ENCODE measurements at regions not wholly inside any gene's neighbourhood (a gene's known extent, or its start where the extent isn't known, plus 50 kb on each side); places are given as distances from the start of the nearest gene placed in this dataset.

DNA sequence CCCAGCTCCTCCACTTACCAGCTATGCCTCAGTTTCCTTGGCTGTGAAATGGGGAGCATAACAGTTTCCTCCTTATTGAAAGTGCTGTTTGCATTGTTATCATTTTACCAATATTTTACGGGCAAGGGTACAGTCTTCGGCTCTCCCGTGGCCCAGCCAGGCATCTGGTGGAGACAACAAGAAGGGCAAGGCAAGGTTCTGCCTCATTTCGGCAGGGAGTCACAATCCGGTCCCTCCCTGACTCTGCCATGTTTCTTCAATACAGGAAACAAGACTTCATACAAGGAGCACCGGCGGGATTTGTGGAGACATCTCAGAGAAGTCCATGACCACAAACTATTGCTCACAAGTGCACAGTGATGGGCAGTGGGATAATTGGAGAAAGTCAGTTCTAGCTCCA lies 174.0 kb downstream of the FGF18 start:
- H3K9me3 ChIP-seq (ENCODE audit: control insufficient read depth, insufficient read depth, low read length): no peaks in the 10 kb centered on the region
- WGBS (ENCODE audit: insufficient coverage, insufficient read length): no CpG with 5 or more reads among the region's 7 CpGs
- no peak for DNase-seq (ENCODE audit: low read depth, low spot score)
- no peaks in the 10 kb centered on the region for H3K27me3 ChIP-seq (ENCODE audit: control insufficient read depth, insufficient read depth, low read length)
- H3K27ac ChIP-seq (ENCODE audit: low read length): no peak overlapping the region
- H3K36me3 ChIP-seq (ENCODE audit: control insufficient read depth, insufficient read depth, low read length): no peaks in the 10 kb centered on the region
- no peak overlapping the region for H3K4me3 ChIP-seq (ENCODE audit: low read length)
- no peaks in the 10 kb centered on the region for H3K4me1 ChIP-seq (ENCODE audit: control insufficient read depth, insufficient read depth, low read length)

DNA sequence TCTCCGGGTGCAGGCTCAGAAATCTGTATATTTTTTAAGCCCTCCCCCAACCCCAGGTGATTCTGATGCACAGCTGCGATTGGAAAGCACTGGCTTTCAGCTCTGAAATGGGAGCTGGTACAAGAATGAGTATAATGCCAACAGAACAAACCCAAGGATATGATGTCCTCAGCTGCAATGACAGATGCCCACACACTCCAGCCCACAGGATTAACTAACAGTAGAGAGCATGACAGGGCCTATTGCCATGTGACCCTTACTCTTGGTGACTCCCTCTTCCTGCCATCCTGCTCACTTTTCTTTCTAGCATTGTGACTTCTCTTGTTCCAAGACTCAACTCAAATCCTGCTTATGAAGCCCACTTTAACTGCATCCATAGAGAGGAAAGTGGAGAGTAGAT lies 174.5 kb downstream of the FGF18 start:
- no peaks in the 10 kb centered on the region for H3K9me3 ChIP-seq (ENCODE audit: control insufficient read depth, insufficient read depth, low read length)
- no CpG with 5 or more reads among the region's 2 CpGs for WGBS (ENCODE audit: insufficient coverage, insufficient read length)
- H3K27ac ChIP-seq (ENCODE audit: low read length): no peak overlapping the region
- H3K27me3 ChIP-seq (ENCODE audit: control insufficient read depth, insufficient read depth, low read length): no peaks in the 10 kb centered on the region
- H3K4me3 ChIP-seq (ENCODE audit: low read length): no peak overlapping the region
- no peaks in the 10 kb centered on the region for H3K36me3 ChIP-seq (ENCODE audit: control insufficient read depth, insufficient read depth, low read length)
- no peak for DNase-seq (ENCODE audit: low read depth, low spot score)
- no peaks in the 10 kb centered on the region for H3K4me1 ChIP-seq (ENCODE audit: control insufficient read depth, insufficient read depth, low read length)

DNA sequence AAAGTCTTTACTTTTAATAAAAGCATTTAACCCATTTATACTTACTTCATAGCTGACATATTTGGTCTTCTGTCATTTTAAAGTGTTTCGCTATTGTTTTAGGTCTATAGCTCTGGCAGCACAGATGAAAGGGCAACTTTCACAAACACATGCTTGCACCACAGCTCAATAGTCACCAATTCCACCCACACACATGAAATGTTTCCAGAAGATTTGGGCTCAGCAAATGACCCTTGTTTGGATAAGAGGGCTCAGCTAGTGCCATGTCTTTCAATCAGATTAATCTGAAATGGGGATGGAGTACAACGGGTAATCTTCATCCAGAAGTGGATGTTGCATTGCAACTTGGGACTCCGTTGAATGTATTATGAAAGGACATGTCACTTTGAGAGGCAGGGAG lies 176.0 kb downstream of the FGF18 start:
- Histone ChIP-seq H3K4me1 (ENCODE audit: control insufficient read depth, insufficient read depth, low read length) (no peaks in the 10 kb centered on the region), H3K27me3 (ENCODE audit: control insufficient read depth, insufficient read depth, low read length) (no peaks in the 10 kb centered on the region), H3K27ac (ENCODE audit: low read length) (no peak overlapping the region), H3K36me3 (ENCODE audit: control insufficient read depth, insufficient read depth, low read length) (no peaks in the 10 kb centered on the region), H3K4me3 (ENCODE audit: low read length) (no peak overlapping the region), H3K9me3 (ENCODE audit: control insufficient read depth, insufficient read depth, low read length) (no peaks in the 10 kb centered on the region)
- no CpG with 5 or more reads among the region's 3 CpGs for WGBS (ENCODE audit: insufficient coverage, insufficient read length)
- no peak for DNase-seq (ENCODE audit: low read depth, low spot score)

DNA sequence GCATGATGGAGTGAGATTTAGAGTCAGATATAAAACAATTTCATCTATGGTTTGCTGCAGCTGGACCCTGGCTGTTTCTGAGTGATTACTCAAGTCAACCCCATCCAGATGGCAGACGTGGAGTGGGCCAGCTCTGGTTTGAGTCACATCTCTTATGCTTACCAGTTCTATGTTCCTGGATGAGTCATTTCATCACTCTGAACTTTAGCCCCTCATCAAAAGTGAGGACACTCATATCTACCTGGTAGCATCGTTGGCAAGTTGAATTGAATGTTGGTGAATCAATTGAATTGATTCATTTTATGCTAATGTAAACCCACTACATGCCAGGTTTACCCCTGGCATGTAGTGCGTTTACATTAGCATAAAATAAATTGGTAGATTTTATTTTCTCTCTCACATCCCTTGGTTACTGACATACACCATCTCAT lies 176.4 kb downstream of the FGF18 start:
- no peak for DNase-seq (ENCODE audit: low read depth, low spot score)
- H3K36me3 ChIP-seq (ENCODE audit: control insufficient read depth, insufficient read depth, low read length): no peaks in the 10 kb centered on the region
- H3K9me3 ChIP-seq (ENCODE audit: control insufficient read depth, insufficient read depth, low read length): no peaks in the 10 kb centered on the region
- H3K4me1 ChIP-seq (ENCODE audit: control insufficient read depth, insufficient read depth, low read length): no peaks in the 10 kb centered on the region
- H3K4me3 ChIP-seq (ENCODE audit: low read length): no peak overlapping the region
- no CpG with 5 or more reads among the region's 3 CpGs for WGBS (ENCODE audit: insufficient coverage, insufficient read length)
- no peak overlapping the region for H3K27ac ChIP-seq (ENCODE audit: low read length)
- no peaks in the 10 kb centered on the region for H3K27me3 ChIP-seq (ENCODE audit: control insufficient read depth, insufficient read depth, low read length)

DNA sequence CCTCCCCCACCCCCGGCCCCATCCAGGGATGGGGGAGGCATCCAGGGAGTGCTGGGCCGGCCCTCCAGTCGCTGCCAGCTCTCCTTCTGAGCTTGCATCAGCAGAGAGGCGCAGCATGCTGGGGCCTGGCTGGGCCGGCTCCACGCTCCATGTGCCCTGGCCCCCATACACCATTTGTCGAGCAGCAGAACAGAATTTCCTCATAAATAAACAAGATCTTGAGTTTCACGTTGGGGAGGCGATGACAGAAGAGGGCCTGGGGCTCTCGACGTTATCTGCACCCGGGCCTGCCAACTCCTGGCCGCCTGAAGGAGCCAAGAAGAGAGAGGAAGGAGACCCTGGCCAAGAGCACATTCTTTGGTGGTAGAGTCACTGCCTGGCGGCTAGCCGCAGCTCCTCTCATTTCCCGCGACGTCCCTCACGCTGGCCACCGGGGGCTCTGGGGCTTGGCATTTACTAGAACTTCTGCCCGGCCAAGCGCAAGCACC lies 177.0 kb downstream of the FGF18 start:
- WGBS (ENCODE audit: insufficient coverage, insufficient read length): no CpG with 5 or more reads among the region's 22 CpGs
- Histone ChIP-seq H3K27ac (ENCODE audit: low read length) (no peak overlapping the region), H3K4me1 (ENCODE audit: control insufficient read depth, insufficient read depth, low read length) (no peaks in the 10 kb centered on the region), H3K36me3 (ENCODE audit: control insufficient read depth, insufficient read depth, low read length) (no peaks in the 10 kb centered on the region), H3K4me3 (ENCODE audit: low read length) (no peak overlapping the region), H3K27me3 (ENCODE audit: control insufficient read depth, insufficient read depth, low read length) (no peaks in the 10 kb centered on the region), H3K9me3 (ENCODE audit: control insufficient read depth, insufficient read depth, low read length) (no peaks in the 10 kb centered on the region)
- no peak for DNase-seq (ENCODE audit: low read depth, low spot score)

DNA sequence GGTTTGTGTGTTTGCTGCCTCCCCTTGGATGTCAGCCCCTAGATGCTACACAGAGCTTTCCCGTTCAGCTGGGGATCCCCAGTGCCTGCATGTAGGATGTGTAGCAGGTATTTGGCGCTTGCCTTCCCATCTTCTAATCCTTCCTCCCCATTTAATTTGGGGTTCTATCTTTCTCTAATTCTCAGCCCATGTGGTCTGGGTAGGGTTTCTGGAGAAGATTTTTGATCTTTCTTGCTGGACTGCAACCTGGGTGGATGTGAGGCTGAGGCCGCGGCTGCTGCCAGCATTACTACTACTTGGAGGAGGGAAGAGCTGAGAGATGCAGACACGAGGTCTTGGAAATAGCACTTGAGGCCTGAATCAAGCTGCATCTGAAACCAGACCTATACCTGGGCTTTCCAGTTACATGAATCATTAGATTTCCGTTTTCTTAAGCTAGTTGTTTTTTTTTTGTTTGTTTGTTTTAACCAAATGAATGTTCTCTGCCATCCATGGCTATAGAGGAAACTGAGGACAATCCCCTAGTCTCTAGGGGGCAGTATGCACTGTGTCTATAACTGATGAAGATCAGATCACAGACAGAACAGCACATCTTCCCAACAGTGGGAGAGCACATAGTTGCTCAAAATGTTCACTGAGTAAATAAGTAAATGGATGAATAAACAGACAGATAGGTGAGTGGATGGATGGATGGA lies 178.6 kb downstream of the FGF18 start:
- no peaks in the 10 kb centered on the region for H3K27me3 ChIP-seq (ENCODE audit: control insufficient read depth, insufficient read depth, low read length)
- H3K4me1 ChIP-seq (ENCODE audit: control insufficient read depth, insufficient read depth, low read length): no peaks in the 10 kb centered on the region
- no CpG with 5 or more reads among the region's 6 CpGs for WGBS (ENCODE audit: insufficient coverage, insufficient read length)
- H3K27ac ChIP-seq (ENCODE audit: low read length): no peak overlapping the region
- no peaks in the 10 kb centered on the region for H3K36me3 ChIP-seq (ENCODE audit: control insufficient read depth, insufficient read depth, low read length)
- no peak for DNase-seq (ENCODE audit: low read depth, low spot score)
- no peak overlapping the region for H3K4me3 ChIP-seq (ENCODE audit: low read length)
- no peaks in the 10 kb centered on the region for H3K9me3 ChIP-seq (ENCODE audit: control insufficient read depth, insufficient read depth, low read length)

DNA sequence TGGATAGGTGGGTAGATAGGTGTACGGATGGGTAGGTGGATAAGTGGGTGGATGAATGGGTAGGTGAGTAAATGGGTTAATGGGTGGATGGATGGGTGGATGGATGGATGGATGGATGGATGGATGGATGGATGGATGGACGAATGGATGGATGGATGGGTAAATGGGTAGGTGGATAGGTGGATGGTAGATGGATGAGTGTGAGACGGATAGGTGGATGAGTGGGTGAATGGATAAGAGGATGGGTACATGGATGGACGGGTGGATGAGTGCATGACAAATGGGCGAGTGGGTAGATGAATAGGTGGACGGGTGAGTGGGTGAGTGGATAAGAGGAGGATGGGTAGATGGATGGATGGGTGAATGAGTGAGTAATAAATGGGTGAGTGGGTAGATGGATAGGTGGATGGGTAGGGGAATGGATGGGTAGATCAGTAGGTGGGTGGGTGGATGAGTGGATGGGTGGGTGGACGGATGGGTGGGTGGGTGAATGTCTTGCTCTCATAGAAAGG lies 179.2 kb downstream of the FGF18 start:
- Histone ChIP-seq H3K27me3 (ENCODE audit: control insufficient read depth, insufficient read depth, low read length) (no peaks in the 10 kb centered on the region), H3K27ac (ENCODE audit: low read length) (no peak overlapping the region), H3K9me3 (ENCODE audit: control insufficient read depth, insufficient read depth, low read length) (no peaks in the 10 kb centered on the region), H3K36me3 (ENCODE audit: control insufficient read depth, insufficient read depth, low read length) (no peaks in the 10 kb centered on the region), H3K4me3 (ENCODE audit: low read length) (no peak overlapping the region), H3K4me1 (ENCODE audit: control insufficient read depth, insufficient read depth, low read length) (no peaks in the 10 kb centered on the region)
- 100% methylated on average over 6 of the region's 7 CpGs for WGBS (ENCODE audit: insufficient coverage, insufficient read length)
- no peak for DNase-seq (ENCODE audit: low read depth, low spot score)

DNA sequence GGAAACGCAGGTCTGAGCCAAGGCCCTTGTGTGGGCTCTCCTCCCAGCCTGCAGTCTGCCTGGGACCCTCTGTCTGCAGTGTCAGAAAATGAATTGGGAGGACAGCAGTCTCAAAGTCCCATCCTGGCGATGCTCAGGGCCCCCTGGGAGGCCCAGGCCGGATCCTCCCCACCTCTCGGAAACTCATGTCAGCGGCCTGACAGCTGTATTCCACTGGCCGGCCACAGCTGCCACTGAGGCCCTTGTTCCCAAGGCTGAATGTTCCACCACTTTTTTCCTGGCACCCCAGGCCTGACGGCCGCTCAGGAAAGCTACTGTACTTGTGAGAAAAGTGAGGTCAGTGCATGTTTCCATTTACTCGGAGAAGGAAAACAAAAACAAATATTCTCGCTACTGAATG lies 180.0 kb downstream of the FGF18 start:
- DNase-seq (ENCODE audit: low read depth, low spot score): no peak
- Histone ChIP-seq H3K27ac (ENCODE audit: low read length) (no peak overlapping the region), H3K36me3 (ENCODE audit: control insufficient read depth, insufficient read depth, low read length) (no peaks in the 10 kb centered on the region), H3K27me3 (ENCODE audit: control insufficient read depth, insufficient read depth, low read length) (no peaks in the 10 kb centered on the region), H3K4me3 (ENCODE audit: low read length) (no peak overlapping the region), H3K4me1 (ENCODE audit: control insufficient read depth, insufficient read depth, low read length) (no peaks in the 10 kb centered on the region), H3K9me3 (ENCODE audit: control insufficient read depth, insufficient read depth, low read length) (no peaks in the 10 kb centered on the region)
- no CpG with 5 or more reads among the region's 10 CpGs for WGBS (ENCODE audit: insufficient coverage, insufficient read length)

DNA sequence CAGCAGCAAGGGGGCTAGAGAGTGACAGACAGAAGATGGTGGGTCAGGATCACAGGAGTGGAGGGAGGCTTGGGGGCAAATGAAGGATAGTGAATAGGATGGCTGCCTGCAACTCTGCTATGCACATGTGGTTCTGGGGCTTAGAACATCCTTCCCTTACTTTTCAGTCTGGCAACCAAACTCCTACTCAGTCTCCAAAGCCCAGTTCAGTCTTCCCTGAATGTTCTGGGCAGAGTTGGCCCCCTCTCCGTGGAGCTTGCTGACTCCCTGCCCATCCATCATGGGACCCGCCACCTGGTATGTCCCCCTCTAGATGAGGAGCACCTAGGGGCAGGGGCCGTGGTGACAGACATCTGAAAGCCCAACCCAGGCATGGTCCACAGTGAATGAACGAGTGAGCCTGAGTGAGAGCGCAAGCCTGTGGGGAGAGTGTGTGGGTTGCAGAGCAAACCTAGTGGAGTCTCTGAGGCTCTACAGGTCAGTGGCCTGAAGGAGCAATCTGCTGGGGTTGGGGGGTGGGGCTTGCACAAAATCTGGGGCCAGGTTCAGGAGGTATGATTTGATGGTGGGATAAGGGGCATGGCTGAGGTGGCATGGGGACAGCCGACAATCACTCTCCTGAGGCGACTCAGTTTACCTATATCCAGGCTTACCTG lies 180.6 kb downstream of the FGF18 start:
- DNase-seq (ENCODE audit: low read depth, low spot score): no peak
- H3K4me3 ChIP-seq (ENCODE audit: low read length): no peak overlapping the region
- no peak overlapping the region for H3K27ac ChIP-seq (ENCODE audit: low read length)
- no peaks in the 10 kb centered on the region for H3K36me3 ChIP-seq (ENCODE audit: control insufficient read depth, insufficient read depth, low read length)
- H3K9me3 ChIP-seq (ENCODE audit: control insufficient read depth, insufficient read depth, low read length): no peaks in the 10 kb centered on the region
- H3K27me3 ChIP-seq (ENCODE audit: control insufficient read depth, insufficient read depth, low read length): no peaks in the 10 kb centered on the region
- no peaks in the 10 kb centered on the region for H3K4me1 ChIP-seq (ENCODE audit: control insufficient read depth, insufficient read depth, low read length)
- no CpG with 5 or more reads among the region's 7 CpGs for WGBS (ENCODE audit: insufficient coverage, insufficient read length)

DNA sequence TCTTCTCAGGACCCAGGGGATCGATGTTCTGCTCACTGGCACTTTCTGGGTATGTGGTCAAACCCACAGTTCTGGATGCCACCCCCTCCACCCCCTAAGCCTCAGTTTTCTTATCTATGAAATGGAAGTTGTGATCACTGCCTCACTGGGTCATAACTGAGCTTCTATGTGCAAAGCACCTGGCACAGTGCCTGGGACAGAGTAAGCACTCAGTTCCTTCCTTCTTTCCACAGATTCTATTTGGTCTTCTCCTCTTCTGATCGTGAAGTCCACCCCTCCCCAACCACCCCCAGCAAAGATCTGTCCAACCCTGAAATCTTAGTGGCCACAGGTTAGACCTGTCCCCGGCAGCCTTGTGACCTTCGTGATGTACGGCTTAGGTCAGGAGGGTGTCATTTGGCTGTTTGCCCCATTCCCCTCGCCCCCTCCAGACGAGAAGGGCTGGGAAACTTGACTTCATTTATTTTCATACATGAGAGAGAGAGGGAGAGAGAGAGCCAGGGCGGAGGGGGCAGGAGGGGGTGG lies 181.4 kb downstream of the FGF18 start:
- Histone ChIP-seq H3K36me3 (ENCODE audit: control insufficient read depth, insufficient read depth, low read length) (no peaks in the 10 kb centered on the region), H3K9me3 (ENCODE audit: control insufficient read depth, insufficient read depth, low read length) (no peaks in the 10 kb centered on the region), H3K4me3 (ENCODE audit: low read length) (no peak overlapping the region), H3K4me1 (ENCODE audit: control insufficient read depth, insufficient read depth, low read length) (no peaks in the 10 kb centered on the region), H3K27ac (ENCODE audit: low read length) (no peak overlapping the region), H3K27me3 (ENCODE audit: control insufficient read depth, insufficient read depth, low read length) (no peaks in the 10 kb centered on the region)
- no peak for DNase-seq (ENCODE audit: low read depth, low spot score)
- no CpG with 5 or more reads among the region's 8 CpGs for WGBS (ENCODE audit: insufficient coverage, insufficient read length)
